Embryonic facial prominence (tissue), 1 donor: ENCODE measurements at regions not wholly inside any gene's neighbourhood (a gene's known extent, or its start where the extent isn't known, plus 50 kb on each side); places are given as distances from the start of the nearest gene placed in this dataset.
A peak's percentile ranks its signal among the peaks of the same experiment; 100 is the strongest.
"Not testable (repeated sequence)": the region's sequence is repeated elsewhere in the genome, so short reads cannot be mapped to it uniquely, and the experiment has no call there.

Experiments
- DNase-seq: peaks from one replicate; pipeline ENCODE4 v3.0.0-alpha.2; 2016; ENCODE audit errors: extremely low spot score

- DNase-seq = no peak
These were observed 156.5 kb upstream of the MED14 start for GRCh38 chrX:40891798-40892197.

- no peak for DNase-seq
These were observed 158.0 kb upstream of the MED14 start for GRCh38 chrX:40893251-40893910.

- DNase-seq = no peak
These were observed 159.9 kb upstream of the MED14 start for GRCh38 chrX:40895246-40895645.

GRCh38 chrX:40897718-40898270 lies 162.5 kb upstream of the MED14 start:
- DNase-seq = no peak

GRCh38 chrX:40904739-40905138 lies 169.4 kb upstream of the MED14 start:
- not testable (repeated sequence) for DNase-seq

- DNase-seq = no peak
These were observed 172.7 kb upstream of the MED14 start for GRCh38 chrX:40908026-40908425.

- DNase-seq = no peak
These were observed 173.6 kb upstream of the MED14 start for GRCh38 chrX:40908857-40909475.

GRCh38 chrX:40912166-40912565 lies 173.1 kb upstream of the USP9X start:
- no peak for DNase-seq

GRCh38 chrX:40912576-40912975 lies 172.7 kb upstream of the USP9X start:
- no peak for DNase-seq

- DNase-seq = no peak
These were observed 164.9 kb upstream of the USP9X start for GRCh38 chrX:40920351-40920750.

- no peak for DNase-seq
These were observed 162.9 kb upstream of the USP9X start for GRCh38 chrX:40922307-40922706.

GRCh38 chrX:40926739-40927427 lies 158.4 kb upstream of the USP9X start:
- DNase-seq = not testable (repeated sequence)

- DNase-seq = no peak
These were observed 157.2 kb upstream of the USP9X start for GRCh38 chrX:40928076-40928475.

- no peak for DNase-seq
These were observed 153.3 kb upstream of the USP9X start for GRCh38 chrX:40931921-40932320.

- peak; percentile 7 for DNase-seq
These were observed 152.0 kb upstream of the USP9X start for GRCh38 chrX:40933132-40933705.

- DNase-seq = peak; percentile 6
These were observed 151.4 kb upstream of the USP9X start for GRCh38 chrX:40933706-40934425.

GRCh38 chrX:40936827-40937226 lies 148.4 kb upstream of the USP9X start:
- DNase-seq = no peak

- no peak for DNase-seq
These were observed 146.8 kb upstream of the USP9X start for GRCh38 chrX:40938423-40938822.

GRCh38 chrX:40943093-40943641 lies 142.1 kb upstream of the USP9X start:
- no peak for DNase-seq

- no peak for DNase-seq
These were observed 139.9 kb upstream of the USP9X start for GRCh38 chrX:40945361-40945713.

GRCh38 chrX:40947276-40947675 lies 138.0 kb upstream of the USP9X start:
- DNase-seq = no peak

GRCh38 chrX:40949071-40949470 lies 136.2 kb upstream of the USP9X start:
- no peak for DNase-seq
